MM.1S (cell line): ENCODE measurements at regions not wholly inside any gene's neighbourhood (a gene's known extent, or its start where the extent isn't known, plus 50 kb on each side); places are given as distances from the start of the nearest gene placed in this dataset.

ENCODE experiments used
- DNase-seq: peaks from one replicate; pipeline ENCODE4 v3.0.0-alpha.2; 2015
- H2AFZ ChIP-seq: fragments of 300-600 bp; sonication (generic); 2 replicates; pipeline ENCODE4 v1.6.0; 2016; ENCODE audit warnings: antibody characterized with exemption, low read length
- H3F3A ChIP-seq: fragments of 300-600 bp; sonication (generic); 2 replicates; pipeline ENCODE4 v1.6.1; 2016; ENCODE audit warnings: mild to moderate bottlenecking, antibody characterized with exemption, low read length, moderate library complexity, mixed read lengths; ENCODE audit not compliant: insufficient read depth
- H3K27ac ChIP-seq: fragments of 300-600 bp; sonication (generic); 2 replicates; pipeline ENCODE4 v1.5.1; 2016; ENCODE audit warnings: mild to moderate bottlenecking, low read length
- H3K27me3 ChIP-seq: fragments of 300-600 bp; sonication (generic); replicated peaks from 2 replicates; pipeline ENCODE4 v1.6.0; 2016; ENCODE audit warnings: low read length; ENCODE audit not compliant: insufficient read depth
- H3K36me3 ChIP-seq: fragments of 300-600 bp; sonication (generic); replicated peaks from 2 replicates; pipeline ENCODE4 v1.6.1; 2016; ENCODE audit warnings: mild to moderate bottlenecking, low read length, mixed read lengths; ENCODE audit not compliant: insufficient read depth
- H3K4me1 ChIP-seq: fragments of 300-600 bp; sonication (generic); 2 replicates; pipeline ENCODE4 v1.6.1; 2016; ENCODE audit warnings: low read length, mixed read lengths
- H3K4me2 ChIP-seq: fragments of 300-600 bp; sonication (generic); 2 replicates; pipeline ENCODE4 v1.6.0; 2016; ENCODE audit warnings: low read depth, low read length
- H3K4me3 ChIP-seq: fragments of 300-600 bp; sonication (generic); 2 replicates; pipeline ENCODE4 v1.5.1; 2016; ENCODE audit warnings: low read length, mixed read lengths
- H3K79me2 ChIP-seq: fragments of 300-600 bp; sonication (generic); 2 replicates; pipeline ENCODE4 v1.6.1; 2016; ENCODE audit warnings: mixed run types, low read length, mixed read lengths
- H3K9ac ChIP-seq: fragments of 300-600 bp; sonication (generic); 2 replicates; pipeline ENCODE4 v1.6.1; 2016; ENCODE audit warnings: low read length, mixed read lengths
- H3K9me2 ChIP-seq: fragments of 300-600 bp; sonication (generic); replicated peaks from 2 replicates; pipeline ENCODE4 v1.6.1; 2016; ENCODE audit warnings: mild to moderate bottlenecking, low read length, mixed read lengths; ENCODE audit not compliant: insufficient read depth
- H3K9me3 ChIP-seq: fragments of 300-600 bp; sonication (generic); replicated peaks from 2 replicates; pipeline ENCODE4 v1.6.1; 2016; ENCODE audit warnings: mild to moderate bottlenecking, low read length, mixed read lengths; ENCODE audit not compliant: insufficient read depth
- H4K20me1 ChIP-seq: fragments of 300-600 bp; sonication (generic); 2 replicates; pipeline ENCODE4 v1.6.1; 2016; ENCODE audit warnings: mild to moderate bottlenecking, low read length, moderate library complexity, mixed read lengths; ENCODE audit not compliant: insufficient read depth
- EZH2 ChIP-seq: fragments of 300-600 bp; sonication (generic); optimal IDR thresholded peaks from 2 replicates; pipeline ENCODE3; 2017; ENCODE audit warnings: low read depth, mild to moderate bottlenecking, antibody characterized with exemption, low read length, mixed read lengths
- EZH2phosphoT487 ChIP-seq: fragments of 300-600 bp; sonication (generic); IDR thresholded peaks from 2 replicates; pipeline ENCODE4 v1.6.1; 2018; ENCODE audit warnings: antibody characterized with exemption, low read length
- TF ChIP-seq, protein P1 (sequence below): fragments of 300-600 bp; sonication (generic); IDR thresholded peaks from 2 replicates; pipeline ENCODE4 v1.5.1; 2016; ENCODE audit warnings: antibody characterized with exemption, low read length, mixed read lengths

DNA sequence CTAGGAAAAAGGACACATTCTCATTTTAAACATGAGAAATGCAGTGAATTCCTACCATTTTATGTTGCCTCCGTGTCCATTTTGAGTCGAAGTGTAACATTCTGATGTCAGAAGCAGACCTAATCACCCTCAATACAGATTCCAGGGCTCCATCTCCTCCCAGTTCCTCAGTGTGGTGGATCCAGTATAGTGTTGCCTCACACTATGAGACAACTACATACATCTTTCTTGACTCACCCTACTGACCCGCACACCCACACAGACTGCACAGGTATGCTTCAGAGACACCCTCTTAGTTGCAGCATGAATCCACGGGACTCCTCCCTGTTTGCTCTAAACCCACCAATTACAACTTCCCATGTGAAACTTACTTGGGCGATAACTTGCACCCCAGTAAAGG is 564.9 kb downstream of the SEMA5A start:
- no peak overlapping the region for H3K9ac ChIP-seq
- no peak overlapping the region for H3K27ac ChIP-seq
- H3K4me3 ChIP-seq: no peak overlapping the region
- H3K79me2 ChIP-seq: no peaks in the 10 kb centered on the region
- H2AFZ ChIP-seq: no peak overlapping the region
- H3K4me1 ChIP-seq: no peaks in the 10 kb centered on the region
- no peaks in the 10 kb centered on the region for H3K9me2 ChIP-seq
- DNase-seq: no peak
- H4K20me1 ChIP-seq: no peaks in the 10 kb centered on the region
- H3F3A ChIP-seq: no peaks in the 10 kb centered on the region
- no peaks in the 10 kb centered on the region for H3K27me3 ChIP-seq
- no peak overlapping the region for H3K4me2 ChIP-seq
- TF ChIP-seq EZH2 (no peak), EZH2phosphoT487 (no peak)
- TF ChIP-seq, protein P1, sequence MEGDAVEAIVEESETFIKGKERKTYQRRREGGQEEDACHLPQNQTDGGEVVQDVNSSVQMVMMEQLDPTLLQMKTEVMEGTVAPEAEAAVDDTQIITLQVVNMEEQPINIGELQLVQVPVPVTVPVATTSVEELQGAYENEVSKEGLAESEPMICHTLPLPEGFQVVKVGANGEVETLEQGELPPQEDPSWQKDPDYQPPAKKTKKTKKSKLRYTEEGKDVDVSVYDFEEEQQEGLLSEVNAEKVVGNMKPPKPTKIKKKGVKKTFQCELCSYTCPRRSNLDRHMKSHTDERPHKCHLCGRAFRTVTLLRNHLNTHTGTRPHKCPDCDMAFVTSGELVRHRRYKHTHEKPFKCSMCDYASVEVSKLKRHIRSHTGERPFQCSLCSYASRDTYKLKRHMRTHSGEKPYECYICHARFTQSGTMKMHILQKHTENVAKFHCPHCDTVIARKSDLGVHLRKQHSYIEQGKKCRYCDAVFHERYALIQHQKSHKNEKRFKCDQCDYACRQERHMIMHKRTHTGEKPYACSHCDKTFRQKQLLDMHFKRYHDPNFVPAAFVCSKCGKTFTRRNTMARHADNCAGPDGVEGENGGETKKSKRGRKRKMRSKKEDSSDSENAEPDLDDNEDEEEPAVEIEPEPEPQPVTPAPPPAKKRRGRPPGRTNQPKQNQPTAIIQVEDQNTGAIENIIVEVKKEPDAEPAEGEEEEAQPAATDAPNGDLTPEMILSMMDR: no peak
- no peaks in the 10 kb centered on the region for H3K36me3 ChIP-seq
- H3K9me3 ChIP-seq: no peaks in the 10 kb centered on the region

DNA sequence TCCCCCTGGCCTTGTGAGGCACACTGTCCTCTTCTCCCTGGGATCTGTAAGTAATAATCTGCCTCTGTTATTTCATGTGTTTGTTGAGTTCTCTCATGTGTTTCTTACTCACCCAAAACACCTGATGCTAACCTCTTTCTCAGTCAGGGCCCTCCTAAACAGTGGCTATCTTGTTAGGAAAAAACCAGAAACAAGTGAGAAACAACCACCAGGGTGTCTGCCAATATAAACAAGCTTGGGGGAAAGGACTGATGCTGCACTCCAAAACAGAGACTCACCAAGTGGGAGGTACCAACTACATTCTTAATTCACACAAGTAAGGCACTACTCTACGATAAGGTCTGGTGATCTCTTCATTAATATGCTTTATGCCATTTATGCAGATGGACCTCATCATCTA is 564.4 kb downstream of the SEMA5A start:
- no peaks in the 10 kb centered on the region for H3K9me3 ChIP-seq
- TF ChIP-seq EZH2phosphoT487 (no peak), EZH2 (no peak)
- TF ChIP-seq, protein P1: no peak
- no peak overlapping the region for H2AFZ ChIP-seq

DNA sequence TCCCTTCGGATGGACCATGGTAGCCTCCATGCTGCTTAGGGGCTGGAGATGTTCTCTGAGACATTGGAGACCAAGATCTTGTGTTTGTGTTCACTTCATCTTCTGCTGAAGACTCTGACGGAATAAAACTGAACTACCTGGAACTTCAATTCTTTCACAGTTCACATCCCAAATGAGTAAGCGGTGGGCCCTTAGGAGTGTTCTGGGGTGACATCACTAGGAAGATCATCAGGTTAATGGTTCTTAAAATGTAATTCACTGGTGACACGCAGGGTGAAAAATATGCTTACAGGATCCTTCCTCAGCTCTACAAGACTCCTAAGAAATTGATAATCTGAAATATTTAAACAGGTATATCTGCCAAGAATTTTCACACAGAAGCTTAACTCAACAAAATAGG is 561.5 kb downstream of the SEMA5A start:
- no peak overlapping the region for H3K9ac ChIP-seq
- no peak overlapping the region for H3K4me3 ChIP-seq
- H3K4me2 ChIP-seq: no peak overlapping the region
- no peaks in the 10 kb centered on the region for H3K9me2 ChIP-seq
- H3F3A ChIP-seq: no peaks in the 10 kb centered on the region
- H3K36me3 ChIP-seq: no peaks in the 10 kb centered on the region
- no peaks in the 10 kb centered on the region for H3K27me3 ChIP-seq
- H3K4me1 ChIP-seq: no peaks in the 10 kb centered on the region
- TF ChIP-seq EZH2 (no peak), EZH2phosphoT487 (no peak)
- no peaks in the 10 kb centered on the region for H3K9me3 ChIP-seq
- no peak for DNase-seq
- no peak overlapping the region for H2AFZ ChIP-seq
- no peaks in the 10 kb centered on the region for H3K79me2 ChIP-seq
- H3K27ac ChIP-seq: no peak overlapping the region
- no peaks in the 10 kb centered on the region for H4K20me1 ChIP-seq

More for the DNA sequence above, 564.4 kb downstream of the SEMA5A start:
- H3F3A ChIP-seq: no peaks in the 10 kb centered on the region
- H3K4me2 ChIP-seq: no peak overlapping the region
- no peaks in the 10 kb centered on the region for H3K27me3 ChIP-seq
- no peaks in the 10 kb centered on the region for H3K79me2 ChIP-seq
- no peaks in the 10 kb centered on the region for H3K36me3 ChIP-seq
- H4K20me1 ChIP-seq: no peaks in the 10 kb centered on the region
- H3K27ac ChIP-seq: no peak overlapping the region
- H3K4me1 ChIP-seq: no peaks in the 10 kb centered on the region
- no peak overlapping the region for H3K4me3 ChIP-seq
- H3K9ac ChIP-seq: no peak overlapping the region
- DNase-seq: no peak
- H3K9me2 ChIP-seq: no peaks in the 10 kb centered on the region
